NT2/D1 (cell line): ENCODE measurements at regions not wholly inside any gene's neighbourhood (a gene's known extent, or its start where the extent isn't known, plus 50 kb on each side); places are given as distances from the start of the nearest gene placed in this dataset.

Source experiments
- SUZ12 ChIP-seq: IDR thresholded peaks from 2 replicates; pipeline ENCODE4 v1.6.1; 2011; ENCODE audit not compliant: insufficient read length, insufficient read depth; ENCODE audit errors: extremely low read depth
- YY1 ChIP-seq: IDR thresholded peaks from 2 replicates; pipeline ENCODE4 v1.6.1; 2011; ENCODE audit not compliant: insufficient read length, insufficient read depth

- no peak for TF ChIP-seq YY1
- TF ChIP-seq SUZ12: no peak
These were observed 269.0 kb upstream of the ADAMTS9 start for GRCh38 chr3:64956711-64957325.
